ENCODE measurements at regions not wholly inside any gene's neighbourhood (a gene's known extent, or its start where the extent isn't known, plus 50 kb on each side); places are given as distances from the start of the nearest gene placed in this dataset.

- no peak for DNase-seq
Observed at GRCh38 chr10:125513429-125514182, 169.4 kb downstream of the TEX36 start.

- DNase-seq = no peak
Observed at GRCh38 chr10:125510998-125511397, 172.0 kb downstream of the TEX36 start.

- DNase-seq = no peak
Observed at GRCh38 chr10:125505648-125506047, 177.3 kb downstream of the TEX36 start.

GRCh38 chr10:125502276-125502675 lies 180.7 kb downstream of the TEX36 start:
- DNase-seq = no peak

GRCh38 chr10:125495386-125495785 lies 187.6 kb downstream of the TEX36 start:
- no peak for DNase-seq

- DNase-seq = no peak
Observed at GRCh38 chr10:125494651-125495239, 188.2 kb downstream of the TEX36 start.

- DNase-seq = no peak
Observed at GRCh38 chr10:125491381-125491780, 191.6 kb downstream of the TEX36 start.

GRCh38 chr10:125489731-125490130 lies 193.2 kb downstream of the TEX36 start:
- no peak for DNase-seq

- DNase-seq = no peak
Observed at GRCh38 chr10:125485665-125486064, 197.3 kb downstream of the TEX36 start.

GRCh38 chr10:125484035-125484732 lies 198.8 kb downstream of the TEX36 start:
- DNase-seq = no peak

- DNase-seq = no peak
Observed at GRCh38 chr10:125482637-125483036, 200.3 kb downstream of the TEX36 start.

GRCh38 chr10:125482108-125482507 lies 200.9 kb downstream of the TEX36 start:
- DNase-seq = no peak

GRCh38 chr10:125479059-125479458 lies 203.9 kb downstream of the TEX36 start:
- DNase-seq = no peak

- DNase-seq = no peak
Observed at GRCh38 chr10:125475815-125476214, 207.1 kb downstream of the TEX36 start.

- DNase-seq = no peak
Observed at GRCh38 chr10:125473143-125473793, 209.7 kb downstream of the TEX36 start.

GRCh38 chr10:125472010-125472607 lies 210.9 kb downstream of the TEX36 start:
- DNase-seq = no peak

- DNase-seq = no peak
Observed at GRCh38 chr10:125468278-125468677, 214.7 kb downstream of the TEX36 start.

GRCh38 chr10:125466685-125467084 lies 216.3 kb downstream of the TEX36 start:
- DNase-seq = no peak

GRCh38 chr10:125462845-125463244 lies 220.1 kb downstream of the TEX36 start:
- DNase-seq = no peak

- no peak for DNase-seq
Observed at GRCh38 chr10:125460326-125460725, 222.6 kb downstream of the TEX36 start.

- DNase-seq = no peak
Observed at GRCh38 chr10:125457406-125457805, 225.6 kb downstream of the TEX36 start.

GRCh38 chr10:125455855-125456254 lies 227.1 kb downstream of the TEX36 start:
- no peak for DNase-seq

- DNase-seq = no peak
Observed at GRCh38 chr10:125455431-125455830, 227.5 kb downstream of the TEX36 start.
